GM12872 (cell line): ENCODE measurements at regions not wholly inside any gene's neighbourhood (a gene's known extent, or its start where the extent isn't known, plus 50 kb on each side); places are given as distances from the start of the nearest gene placed in this dataset.

ENCODE experiments used
- CTCF ChIP-seq: IDR thresholded peaks from 3 replicates; pipeline ENCODE4 v1.5.1; 2011; ENCODE audit warnings: low read depth, mild to moderate bottlenecking, low read length, moderate library complexity; ENCODE audit not compliant: insufficient read depth

- no peak for TF ChIP-seq CTCF
Observed at GRCh38 chr2:66875941-66876462, 441.1 kb downstream of the MEIS1 start.

GRCh38 chr2:66885775-66886383, 451.0 kb downstream of the MEIS1 start:
- no peak for TF ChIP-seq CTCF

- TF ChIP-seq CTCF = no peak
Observed at GRCh38 chr2:66888246-66888645, 453.3 kb downstream of the MEIS1 start.

- no peak for TF ChIP-seq CTCF
Observed at GRCh38 chr2:66888791-66889631, 454.1 kb downstream of the MEIS1 start.

GRCh38 chr2:66889632-66889882, 454.6 kb downstream of the MEIS1 start:
- no peak for TF ChIP-seq CTCF

- no peak for TF ChIP-seq CTCF
Observed at GRCh38 chr2:66890166-66890742, 455.3 kb downstream of the MEIS1 start.

- TF ChIP-seq CTCF = no peak
Observed at GRCh38 chr2:66895206-66895605, 460.3 kb downstream of the MEIS1 start.
